GM12891 (cell line): ENCODE measurements at regions not wholly inside any gene's neighbourhood (a gene's known extent, or its start where the extent isn't known, plus 50 kb on each side); places are given as distances from the start of the nearest gene placed in this dataset.

Source experiments
- POLR2A ChIP-seq: IDR thresholded peaks from 2 replicates; pipeline ENCODE4 v1.6.1; 2011; ENCODE audit warnings: low read depth, low read length, control low read depth
- POLR2AphosphoS5 ChIP-seq: IDR thresholded peaks from 2 replicates; pipeline ENCODE4 v1.6.1; 2011; ENCODE audit warnings: low read depth, low read length, control low read depth
- SPI1 ChIP-seq: IDR thresholded peaks from 2 replicates; pipeline ENCODE4 v1.6.1; 2011; ENCODE audit warnings: low read depth, low read length, control low read depth
- TAF1 ChIP-seq: IDR thresholded peaks from 2 replicates; pipeline ENCODE4 v1.6.1; 2011; ENCODE audit warnings: low read depth, low read length, control low read depth

DNA sequence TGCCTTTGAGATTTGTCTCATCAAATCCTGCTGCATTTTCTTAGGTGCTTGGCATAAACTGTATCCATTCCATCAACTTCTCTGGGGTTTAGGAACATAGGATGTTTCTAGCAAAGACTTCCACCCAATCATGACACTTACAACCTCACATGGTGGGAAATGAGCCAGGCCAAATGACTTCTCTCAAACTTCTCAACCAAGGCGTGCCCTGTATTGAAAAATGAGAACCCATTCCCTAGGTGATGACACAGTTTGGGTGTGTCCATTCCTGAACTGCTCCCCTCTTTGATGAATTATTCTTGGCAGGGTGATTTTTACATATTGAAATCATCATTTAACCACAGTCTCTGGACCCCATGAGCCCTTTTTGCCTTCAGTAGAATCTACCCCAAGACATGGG lies 161.1 kb downstream of the EN1 start:
- TF ChIP-seq POLR2A (no peak), POLR2AphosphoS5 (no peak), TAF1 (no peak), SPI1 (no peak)
